ENCODE measurements at regions not wholly inside any gene's neighbourhood (a gene's known extent, or its start where the extent isn't known, plus 50 kb on each side); places are given as distances from the start of the nearest gene placed in this dataset.

- no peak for DNase-seq
Observed at GRCh38 chr10:83908506-83908905, 230.8 kb upstream of the GHITM start.

- DNase-seq, result no peak
Observed at GRCh38 chr10:83909001-83909400, 230.3 kb upstream of the GHITM start.

- DNase-seq, result no peak
Observed at GRCh38 chr10:83915801-83916200, 223.5 kb upstream of the GHITM start.

GRCh38 chr10:83917537-83918506 is 221.5 kb upstream of the GHITM start:
- DNase-seq, result no peak

GRCh38 chr10:83919187-83919586 is 220.1 kb upstream of the GHITM start:
- no peak for DNase-seq

GRCh38 chr10:83921984-83922860 is 217.1 kb upstream of the GHITM start:
- DNase-seq, result no peak

- no peak for DNase-seq
Observed at GRCh38 chr10:83925133-83925532, 214.2 kb upstream of the GHITM start.

GRCh38 chr10:83926606-83927005 is 212.7 kb upstream of the GHITM start:
- DNase-seq, result no peak

GRCh38 chr10:83927166-83927565 is 212.1 kb upstream of the GHITM start:
- no peak for DNase-seq

GRCh38 chr10:83929399-83929798 is 209.9 kb upstream of the GHITM start:
- no peak for DNase-seq

GRCh38 chr10:83931669-83932068 is 207.6 kb upstream of the GHITM start:
- DNase-seq, result no peak

GRCh38 chr10:83932245-83932644 is 207.1 kb upstream of the GHITM start:
- DNase-seq, result no peak

GRCh38 chr10:83934062-83934461 is 205.2 kb upstream of the GHITM start:
- DNase-seq, result no peak

GRCh38 chr10:83934641-83935338 is 204.5 kb upstream of the GHITM start:
- no peak for DNase-seq

GRCh38 chr10:83935339-83935736 is 204.0 kb upstream of the GHITM start:
- no peak for DNase-seq

GRCh38 chr10:83935911-83936310 is 203.4 kb upstream of the GHITM start:
- DNase-seq, result no peak

- DNase-seq, result no peak
Observed at GRCh38 chr10:83937161-83937560, 202.1 kb upstream of the GHITM start.

- DNase-seq, result no peak
Observed at GRCh38 chr10:83937826-83938225, 201.5 kb upstream of the GHITM start.

GRCh38 chr10:83941189-83941588 is 198.1 kb upstream of the GHITM start:
- DNase-seq, result no peak

GRCh38 chr10:83942410-83942809 is 196.9 kb upstream of the GHITM start:
- no peak for DNase-seq

GRCh38 chr10:83943049-83943448 is 196.3 kb upstream of the GHITM start:
- DNase-seq, result no peak

GRCh38 chr10:83943920-83944319 is 195.4 kb upstream of the GHITM start:
- no peak for DNase-seq

All from activated CD4-positive, CD25-positive, alpha-beta regulatory T cell (primary cell).